DMS 273 (cell line): ENCODE measurements at regions not wholly inside any gene's neighbourhood (a gene's known extent, or its start where the extent isn't known, plus 50 kb on each side); places are given as distances from the start of the nearest gene placed in this dataset.
A peak's percentile ranks its signal among the peaks of the same experiment; 100 is the strongest.

Experiments
- DNase-seq: peaks from one replicate; lab custom pipeline; 2025; ENCODE audit not compliant: unreplicated experiment; lab: John Stamatoyannopoulos, UW

- DNase-seq = peak; percentile 95
Measured at GRCh38 chr5:124438903-124439281, 307.5 kb downstream of the ZNF608 start.

- peak; percentile 71 for DNase-seq
Measured at GRCh38 chr5:124438026-124438902, 308.2 kb downstream of the ZNF608 start.

GRCh38 chr5:124436294-124436693, 310.1 kb downstream of the ZNF608 start:
- no peak for DNase-seq

GRCh38 chr5:124433170-124433569, 313.3 kb downstream of the ZNF608 start:
- DNase-seq = no peak

- DNase-seq = no peak
Measured at GRCh38 chr5:124421584-124421983, 324.9 kb downstream of the ZNF608 start.

- no peak for DNase-seq
Measured at GRCh38 chr5:124420952-124421351, 325.5 kb downstream of the ZNF608 start.

- no peak for DNase-seq
Measured at GRCh38 chr5:124419531-124419930, 326.9 kb downstream of the ZNF608 start.

- no peak for DNase-seq
Measured at GRCh38 chr5:124418390-124418789, 328.0 kb downstream of the ZNF608 start.

- no peak for DNase-seq
Measured at GRCh38 chr5:124417196-124417595, 329.2 kb downstream of the ZNF608 start.

- DNase-seq = no peak
Measured at GRCh38 chr5:124416627-124417026, 329.8 kb downstream of the ZNF608 start.

- DNase-seq = no peak
Measured at GRCh38 chr5:124414973-124415372, 331.5 kb downstream of the ZNF608 start.

- DNase-seq = peak; percentile 34
Measured at GRCh38 chr5:124410539-124411488, 335.6 kb downstream of the ZNF608 start.

GRCh38 chr5:124408738-124409453, 337.5 kb downstream of the ZNF608 start:
- DNase-seq = no peak

- DNase-seq = no peak
Measured at GRCh38 chr5:124404796-124405195, 341.6 kb downstream of the ZNF608 start.

- no peak for DNase-seq
Measured at GRCh38 chr5:124403281-124403680, 343.2 kb downstream of the ZNF608 start.

GRCh38 chr5:124402144-124402581, 344.3 kb downstream of the ZNF608 start:
- no peak for DNase-seq

GRCh38 chr5:124401476-124402143, 344.8 kb downstream of the ZNF608 start:
- no peak for DNase-seq

GRCh38 chr5:124399426-124399961, 346.9 kb downstream of the ZNF608 start:
- no peak for DNase-seq

- no peak for DNase-seq
Measured at GRCh38 chr5:124398460-124398859, 348.0 kb downstream of the ZNF608 start.

- peak; percentile 34 for DNase-seq
Measured at GRCh38 chr5:124397317-124397716, 349.1 kb downstream of the ZNF608 start.
